ENCODE measurements at regions not wholly inside any gene's neighbourhood (a gene's known extent, or its start where the extent isn't known, plus 50 kb on each side); places are given as distances from the start of the nearest gene placed in this dataset.

- Histone ChIP-seq H3K4me1 (ENCODE audit: control insufficient read depth in 5 of 5, insufficient read depth in 5 of 5, low read length in 5 of 5) (peaks cover 0 to 4% (median 0%) of the 10 kb centered on the region in 5 donors), H3K9me3 (ENCODE audit: control insufficient read depth in 4 of 4, insufficient read depth in 3 of 4, low read length in 3 of 4) (no peaks in the 10 kb centered on the region), H3K9ac (ENCODE audit: insufficient read depth in 1 of 2, low read length in 2 of 2) (no peak overlapping the region), H3K27ac (ENCODE audit: low read depth in 1 of 2, low read length in 1 of 2) (no peak overlapping the region), H3K36me3 (ENCODE audit: control insufficient read depth in 4 of 4, insufficient read depth in 4 of 4, low read length in 4 of 4) (no peaks in the 10 kb centered on the region), H3K27me3 (ENCODE audit: control insufficient read depth in 3 of 3, insufficient read depth in 3 of 3, low read length in 2 of 3) (no peaks in the 10 kb centered on the region), H3K4me3 (no peak overlapping the region)
- TF ChIP-seq CTCF (IDR thresholded peaks at IDR 0.05; ENCODE audit: control extremely low read depth, extremely low read depth), result no peak
- DNase-seq (no peak), ATAC-seq (ENCODE audit: insufficient read depth, low FRiP score) (no peak)
Observed at GRCh38 chr9:13823026-13823425, 490.9 kb downstream of the NFIB start.

- H3K4me3 ChIP-seq, result no peak overlapping the region
- peak overlapping the region in 1 of 2 donors; percentile 33 for H3K27ac ChIP-seq (ENCODE audit: low read depth in 1 of 2, low read length in 1 of 2)
- no peaks in the 10 kb centered on the region for H3K4me1 ChIP-seq (ENCODE audit: control insufficient read depth in 5 of 5, insufficient read depth in 5 of 5, low read length in 5 of 5)
- no peak for TF ChIP-seq CTCF (IDR thresholded peaks at IDR 0.05; ENCODE audit: control extremely low read depth, extremely low read depth)
- ATAC-seq (ENCODE audit: insufficient read depth, low FRiP score) (no peak), DNase-seq (peak in 2 of 3 donors; percentile 51 to 60)
- H3K9me3 ChIP-seq (ENCODE audit: control insufficient read depth in 4 of 4, insufficient read depth in 3 of 4, low read length in 3 of 4), result no peaks in the 10 kb centered on the region
- WGBS, 2 donors, result 79 to 82% methylated on average over 1 of the region's 1 CpG
- H3K9ac ChIP-seq (ENCODE audit: insufficient read depth in 1 of 2, low read length in 2 of 2), result no peak overlapping the region
- no peaks in the 10 kb centered on the region for H3K27me3 ChIP-seq (ENCODE audit: control insufficient read depth in 3 of 3, insufficient read depth in 3 of 3, low read length in 2 of 3)
- no peaks in the 10 kb centered on the region for H3K36me3 ChIP-seq (ENCODE audit: control insufficient read depth in 4 of 4, insufficient read depth in 4 of 4, low read length in 4 of 4)
Observed at GRCh38 chr9:13817754-13818278, 496.1 kb downstream of the NFIB start.

- H3K4me1 ChIP-seq (ENCODE audit: control insufficient read depth in 5 of 5, insufficient read depth in 5 of 5, low read length in 5 of 5), result no peaks in the 10 kb centered on the region
- DNase-seq, result no peak
- no peak overlapping the region for H3K4me3 ChIP-seq
- no peaks in the 10 kb centered on the region for H3K9me3 ChIP-seq (ENCODE audit: control insufficient read depth in 4 of 4, insufficient read depth in 3 of 4, low read length in 3 of 4)
- no peaks in the 10 kb centered on the region for H3K36me3 ChIP-seq (ENCODE audit: control insufficient read depth in 4 of 4, insufficient read depth in 4 of 4, low read length in 4 of 4)
- WGBS, 2 donors, result 82 to 91% methylated on average over 3 of the region's 3 CpGs
- no peak for TF ChIP-seq CTCF (IDR thresholded peaks at IDR 0.05; ENCODE audit: control extremely low read depth, extremely low read depth)
- ATAC-seq (ENCODE audit: insufficient read depth, low FRiP score), result no peak
- no peak overlapping the region for H3K9ac ChIP-seq (ENCODE audit: insufficient read depth in 1 of 2, low read length in 2 of 2)
- no peak overlapping the region for H3K27ac ChIP-seq (ENCODE audit: low read depth in 1 of 2, low read length in 1 of 2)
- H3K27me3 ChIP-seq (ENCODE audit: control insufficient read depth in 3 of 3, insufficient read depth in 3 of 3, low read length in 2 of 3), result no peaks in the 10 kb centered on the region
Observed at GRCh38 chr9:13816837-13817236, 497.1 kb downstream of the NFIB start.
